Neural crest cell (in vitro differentiated cells): ENCODE measurements at regions not wholly inside any gene's neighbourhood (a gene's known extent, or its start where the extent isn't known, plus 50 kb on each side); places are given as distances from the start of the nearest gene placed in this dataset.
"Not testable (repeated sequence)": the region's sequence is repeated elsewhere in the genome, so short reads cannot be mapped to it uniquely, and the experiment has no call there.

ENCODE experiments used
- DNase-seq: peaks from one replicate; pipeline ENCODE4 v3.0.0; 2021; ENCODE audit warnings: low read depth, mixed read lengths, low spot score
- H3K27ac Mint-ChIP-seq: one replicate; pipeline ENCODE4 v1.8.0; 2021; ENCODE audit warnings: mild to moderate bottlenecking, mixed read lengths; ENCODE audit not compliant: unreplicated experiment
- H3K27me3 Mint-ChIP-seq: 2 replicates; pipeline ENCODE4 v1.8.0; 2021; ENCODE audit warnings: low read depth, mild to moderate bottlenecking, mixed read lengths
- H3K36me3 Mint-ChIP-seq: 2 replicates; pipeline ENCODE4 v1.8.0; 2021; ENCODE audit warnings: low read depth, mild to moderate bottlenecking, mixed read lengths
- H3K4me1 Mint-ChIP-seq: 2 replicates; pipeline ENCODE4 v1.8.0; 2021; ENCODE audit warnings: mixed read lengths
- H3K4me3 Mint-ChIP-seq: one replicate; pipeline ENCODE4 v1.8.0; 2021; ENCODE audit warnings: mild to moderate bottlenecking, mixed read lengths
- H3K9me3 Mint-ChIP-seq: 2 replicates; pipeline ENCODE4 v1.8.0; 2021; ENCODE audit warnings: mixed read lengths
- TF ChIP-seq, protein P1 (sequence below): fragments of 200-600 bp; sonication (generic); conservative IDR thresholded peaks from 2 replicates; pipeline ENCODE4 v1.5.0; 2021; ENCODE audit warnings: antibody characterized with exemption, mild to moderate bottlenecking

DNA sequence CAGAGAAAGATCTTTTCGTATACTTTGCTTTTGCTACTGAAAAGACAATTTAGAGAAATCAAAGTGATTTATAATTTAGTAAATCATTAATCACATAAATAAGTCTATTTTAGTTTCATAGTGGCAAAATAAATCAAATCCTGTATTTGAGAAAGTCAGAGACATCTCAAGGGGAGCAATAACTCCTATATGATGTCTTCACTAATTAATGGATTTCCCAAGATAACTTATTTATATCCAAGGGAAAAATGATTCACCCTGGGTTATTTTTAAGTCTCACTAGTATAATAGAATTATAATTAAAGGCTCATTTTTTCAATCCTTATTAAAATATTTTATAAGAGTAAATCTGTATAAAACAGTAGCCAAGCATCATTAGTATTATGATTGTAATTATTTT is 177.8 kb upstream of the GIMD1 start:
- no peak overlapping the region for H3K4me3 Mint-ChIP-seq
- no peak for DNase-seq

DNA sequence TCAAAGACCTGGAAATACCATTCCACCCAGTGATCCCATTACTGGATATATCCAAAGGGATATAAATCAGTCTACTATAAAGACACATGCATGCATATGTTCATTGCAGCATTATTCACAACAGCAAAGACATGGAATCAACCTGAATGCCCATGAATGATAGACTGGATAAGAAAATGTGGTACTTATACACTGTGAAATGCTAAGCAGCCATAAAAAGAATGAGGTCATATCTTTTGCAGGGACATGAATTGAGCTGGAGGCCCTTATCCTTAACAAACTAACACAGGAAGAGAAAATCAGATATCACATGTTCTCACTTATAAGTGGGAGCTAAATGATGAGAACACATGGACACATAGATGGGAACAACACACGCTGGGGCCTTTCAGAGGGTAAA is 174.0 kb upstream of the GIMD1 start:
- not testable (repeated sequence) for H3K36me3 Mint-ChIP-seq, H3K4me1 Mint-ChIP-seq, H3K9me3 Mint-ChIP-seq, DNase-seq, H3K27me3 Mint-ChIP-seq, H3K4me3 Mint-ChIP-seq
- peak overlapping the region; percentile 8 for H3K27ac Mint-ChIP-seq

More for the DNA sequence above, 177.8 kb upstream of the GIMD1 start:
- Mint-ChIP-seq H3K27ac (no peak overlapping the region), H3K36me3 (no peaks in the 10 kb centered on the region), H3K27me3 (no peaks in the 10 kb centered on the region), H3K9me3 (no peaks in the 10 kb centered on the region), H3K4me1 (no peaks in the 10 kb centered on the region)
- TF ChIP-seq, protein P1, sequence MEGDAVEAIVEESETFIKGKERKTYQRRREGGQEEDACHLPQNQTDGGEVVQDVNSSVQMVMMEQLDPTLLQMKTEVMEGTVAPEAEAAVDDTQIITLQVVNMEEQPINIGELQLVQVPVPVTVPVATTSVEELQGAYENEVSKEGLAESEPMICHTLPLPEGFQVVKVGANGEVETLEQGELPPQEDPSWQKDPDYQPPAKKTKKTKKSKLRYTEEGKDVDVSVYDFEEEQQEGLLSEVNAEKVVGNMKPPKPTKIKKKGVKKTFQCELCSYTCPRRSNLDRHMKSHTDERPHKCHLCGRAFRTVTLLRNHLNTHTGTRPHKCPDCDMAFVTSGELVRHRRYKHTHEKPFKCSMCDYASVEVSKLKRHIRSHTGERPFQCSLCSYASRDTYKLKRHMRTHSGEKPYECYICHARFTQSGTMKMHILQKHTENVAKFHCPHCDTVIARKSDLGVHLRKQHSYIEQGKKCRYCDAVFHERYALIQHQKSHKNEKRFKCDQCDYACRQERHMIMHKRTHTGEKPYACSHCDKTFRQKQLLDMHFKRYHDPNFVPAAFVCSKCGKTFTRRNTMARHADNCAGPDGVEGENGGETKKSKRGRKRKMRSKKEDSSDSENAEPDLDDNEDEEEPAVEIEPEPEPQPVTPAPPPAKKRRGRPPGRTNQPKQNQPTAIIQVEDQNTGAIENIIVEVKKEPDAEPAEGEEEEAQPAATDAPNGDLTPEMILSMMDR: no peak

DNA sequence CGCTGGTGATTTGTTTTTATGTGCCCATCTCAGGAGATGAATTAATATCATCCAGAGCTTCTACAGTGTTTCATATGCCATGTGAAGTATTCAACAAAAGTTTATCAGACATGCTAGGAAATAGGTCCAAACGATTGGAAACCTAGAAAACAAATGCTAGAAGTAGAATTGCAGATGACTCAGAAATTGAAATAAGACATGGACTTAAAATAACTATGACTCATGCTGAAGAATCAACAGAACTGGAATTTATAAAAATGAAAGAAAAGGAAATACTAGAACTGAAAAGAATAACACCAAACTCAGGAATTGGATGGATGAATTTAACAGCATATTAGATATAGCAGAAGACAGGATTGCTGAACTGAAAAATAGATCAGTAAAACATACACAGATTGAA is 172.7 kb upstream of the GIMD1 start:
- DNase-seq: no peak
- H3K27ac Mint-ChIP-seq: no peak overlapping the region
- TF ChIP-seq, protein P1: no peak
- no peaks in the 10 kb centered on the region for H3K9me3 Mint-ChIP-seq
- no peaks in the 10 kb centered on the region for H3K4me1 Mint-ChIP-seq
- H3K36me3 Mint-ChIP-seq: no peaks in the 10 kb centered on the region
- no peaks in the 10 kb centered on the region for H3K27me3 Mint-ChIP-seq
- H3K4me3 Mint-ChIP-seq: no peak overlapping the region

DNA sequence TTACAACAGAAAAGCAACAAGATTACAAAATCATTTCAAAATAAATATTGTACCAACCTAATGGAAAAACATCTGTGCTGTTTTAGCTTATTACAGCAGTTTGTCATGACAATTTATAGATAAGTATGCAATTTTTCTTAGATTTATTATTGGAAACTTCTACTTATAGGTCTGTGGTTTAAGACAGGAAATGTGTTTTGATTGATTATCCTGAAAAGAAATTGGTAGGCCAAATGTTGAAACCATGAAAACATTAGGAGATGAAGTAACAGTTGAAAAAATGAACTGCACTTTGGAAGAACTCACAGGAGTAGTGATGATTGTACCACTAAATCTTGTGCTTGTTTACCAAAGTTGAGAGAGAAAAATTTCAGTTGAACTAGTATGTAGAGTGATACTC is 162.2 kb upstream of the GIMD1 start:
- Mint-ChIP-seq H3K9me3 (no peaks in the 10 kb centered on the region), H3K4me3 (no peak overlapping the region), H3K4me1 (no peaks in the 10 kb centered on the region), H3K27me3 (no peaks in the 10 kb centered on the region), H3K27ac (no peak overlapping the region), H3K36me3 (no peaks in the 10 kb centered on the region)
- DNase-seq: no peak
- TF ChIP-seq, protein P1: no peak

DNA sequence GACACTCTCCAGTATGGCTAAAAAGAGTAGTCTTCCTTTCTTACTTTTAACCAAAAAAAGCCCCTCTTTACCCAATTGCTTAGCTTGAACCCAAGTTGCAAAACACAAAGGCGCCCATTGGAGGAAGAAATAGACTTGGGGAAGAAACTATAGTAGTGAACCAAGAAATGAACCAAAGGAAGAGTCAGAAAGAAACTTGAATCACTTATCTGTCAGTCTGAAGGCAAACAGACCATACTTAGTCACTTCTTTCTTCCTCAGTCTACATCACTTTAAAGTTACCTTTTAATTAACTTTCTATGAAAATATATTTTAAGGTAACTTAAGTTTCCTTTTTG is 161.4 kb upstream of the GIMD1 start:
- Mint-ChIP-seq H3K36me3 (no peaks in the 10 kb centered on the region), H3K4me1 (no peaks in the 10 kb centered on the region), H3K9me3 (no peaks in the 10 kb centered on the region), H3K4me3 (no peak overlapping the region), H3K27ac (no peak overlapping the region), H3K27me3 (no peaks in the 10 kb centered on the region)
- no peak for DNase-seq
- TF ChIP-seq, protein P1: no peak

DNA sequence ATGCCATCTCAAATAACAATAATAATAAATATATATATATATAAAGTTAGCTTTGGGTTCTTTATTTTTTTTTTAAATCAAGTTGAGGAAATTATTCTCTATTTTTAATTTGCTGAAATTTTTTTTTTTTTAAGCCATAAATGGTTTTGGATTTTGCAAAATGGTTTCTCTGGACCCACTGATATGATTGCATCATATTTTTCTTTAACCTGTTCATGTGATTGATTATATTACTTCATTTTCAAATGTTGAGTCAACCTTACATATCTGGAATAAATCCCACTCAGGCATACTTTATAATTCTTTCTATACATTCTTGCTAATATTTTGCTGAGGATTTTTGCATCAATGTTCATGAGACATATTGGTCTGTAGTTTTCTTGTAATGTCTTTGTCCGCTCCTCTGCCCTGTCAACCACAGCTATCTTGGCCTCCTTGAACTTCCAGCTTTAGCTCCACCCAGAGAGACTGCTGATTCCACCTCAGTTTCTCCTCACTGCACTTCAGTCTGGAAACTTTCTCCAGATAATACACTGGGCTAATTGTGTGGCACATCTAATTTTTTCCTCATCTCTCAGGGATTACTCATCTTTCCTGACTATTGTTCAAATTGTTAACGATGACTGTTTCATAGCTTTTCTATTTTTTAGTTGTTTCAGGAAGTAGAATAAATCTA is 160.9 kb upstream of the GIMD1 start:
- Mint-ChIP-seq H3K9me3 (no peaks in the 10 kb centered on the region), H3K4me3 (no peak overlapping the region), H3K27me3 (no peaks in the 10 kb centered on the region), H3K4me1 (no peaks in the 10 kb centered on the region), H3K36me3 (no peaks in the 10 kb centered on the region), H3K27ac (no peak overlapping the region)
- DNase-seq: no peak
- TF ChIP-seq, protein P1: no peak
